ENCODE measurements at regions not wholly inside any gene's neighbourhood (a gene's known extent, or its start where the extent isn't known, plus 50 kb on each side); places are given as distances from the start of the nearest gene placed in this dataset.

DNA sequence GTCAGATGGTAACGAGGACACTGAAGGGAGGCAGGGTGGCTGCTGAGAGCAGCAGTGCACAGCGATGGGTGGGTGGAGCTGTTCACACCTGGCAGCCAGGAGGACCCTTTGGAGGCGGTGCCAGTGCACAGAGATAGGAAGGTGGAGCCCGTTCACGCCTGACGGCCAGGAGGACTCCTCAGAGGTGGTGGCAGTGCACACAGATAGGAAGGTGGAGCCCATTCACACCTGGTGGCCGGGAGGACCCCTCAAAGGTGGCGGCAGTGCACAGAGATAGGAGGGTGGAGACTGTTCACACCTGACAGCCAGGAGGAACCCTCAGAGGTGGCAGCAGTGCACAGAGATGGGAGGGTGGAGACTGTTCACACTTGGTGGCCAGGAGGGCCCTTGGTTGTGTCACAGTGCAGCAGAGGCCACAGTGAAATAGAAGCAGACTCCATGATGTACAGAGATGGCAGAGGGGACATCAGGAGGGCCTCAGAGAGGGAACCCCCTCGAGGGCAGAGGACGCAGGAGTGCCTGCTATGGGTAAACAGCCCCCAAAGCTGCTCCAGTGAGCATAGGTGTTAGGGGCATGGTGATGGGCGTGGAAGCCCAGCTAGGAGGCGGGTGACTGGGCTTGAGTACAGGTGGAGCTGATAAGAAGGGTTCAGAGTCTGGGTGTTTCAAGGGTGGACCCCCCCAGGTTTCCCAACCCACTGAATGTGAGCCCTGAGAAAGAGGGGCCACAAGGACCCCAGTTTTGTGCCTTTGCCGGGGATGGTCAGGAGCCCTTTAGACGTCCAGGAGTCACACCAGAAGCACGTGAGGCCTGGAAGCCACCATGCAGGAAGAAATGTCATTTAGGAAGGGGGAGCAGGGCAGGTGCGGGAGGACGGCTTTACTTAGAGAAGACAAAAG lies 566.7 kb downstream of the BRD1 start:
- Histone ChIP-seq H3K36me3 (no peaks in the 10 kb centered on the region), H3K9me3 (no peaks in the 10 kb centered on the region), H3K27ac (no peak overlapping the region), H3K27me3 (no peaks in the 10 kb centered on the region), H3K4me3 (no peak overlapping the region), H3K4me1 (no peaks in the 10 kb centered on the region)
- TF ChIP-seq, protein P1, sequence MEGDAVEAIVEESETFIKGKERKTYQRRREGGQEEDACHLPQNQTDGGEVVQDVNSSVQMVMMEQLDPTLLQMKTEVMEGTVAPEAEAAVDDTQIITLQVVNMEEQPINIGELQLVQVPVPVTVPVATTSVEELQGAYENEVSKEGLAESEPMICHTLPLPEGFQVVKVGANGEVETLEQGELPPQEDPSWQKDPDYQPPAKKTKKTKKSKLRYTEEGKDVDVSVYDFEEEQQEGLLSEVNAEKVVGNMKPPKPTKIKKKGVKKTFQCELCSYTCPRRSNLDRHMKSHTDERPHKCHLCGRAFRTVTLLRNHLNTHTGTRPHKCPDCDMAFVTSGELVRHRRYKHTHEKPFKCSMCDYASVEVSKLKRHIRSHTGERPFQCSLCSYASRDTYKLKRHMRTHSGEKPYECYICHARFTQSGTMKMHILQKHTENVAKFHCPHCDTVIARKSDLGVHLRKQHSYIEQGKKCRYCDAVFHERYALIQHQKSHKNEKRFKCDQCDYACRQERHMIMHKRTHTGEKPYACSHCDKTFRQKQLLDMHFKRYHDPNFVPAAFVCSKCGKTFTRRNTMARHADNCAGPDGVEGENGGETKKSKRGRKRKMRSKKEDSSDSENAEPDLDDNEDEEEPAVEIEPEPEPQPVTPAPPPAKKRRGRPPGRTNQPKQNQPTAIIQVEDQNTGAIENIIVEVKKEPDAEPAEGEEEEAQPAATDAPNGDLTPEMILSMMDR (IDR thresholded peaks at IDR 0.05): no peak
- no peak for DNase-seq (ENCODE audit: low spot score)

DNA sequence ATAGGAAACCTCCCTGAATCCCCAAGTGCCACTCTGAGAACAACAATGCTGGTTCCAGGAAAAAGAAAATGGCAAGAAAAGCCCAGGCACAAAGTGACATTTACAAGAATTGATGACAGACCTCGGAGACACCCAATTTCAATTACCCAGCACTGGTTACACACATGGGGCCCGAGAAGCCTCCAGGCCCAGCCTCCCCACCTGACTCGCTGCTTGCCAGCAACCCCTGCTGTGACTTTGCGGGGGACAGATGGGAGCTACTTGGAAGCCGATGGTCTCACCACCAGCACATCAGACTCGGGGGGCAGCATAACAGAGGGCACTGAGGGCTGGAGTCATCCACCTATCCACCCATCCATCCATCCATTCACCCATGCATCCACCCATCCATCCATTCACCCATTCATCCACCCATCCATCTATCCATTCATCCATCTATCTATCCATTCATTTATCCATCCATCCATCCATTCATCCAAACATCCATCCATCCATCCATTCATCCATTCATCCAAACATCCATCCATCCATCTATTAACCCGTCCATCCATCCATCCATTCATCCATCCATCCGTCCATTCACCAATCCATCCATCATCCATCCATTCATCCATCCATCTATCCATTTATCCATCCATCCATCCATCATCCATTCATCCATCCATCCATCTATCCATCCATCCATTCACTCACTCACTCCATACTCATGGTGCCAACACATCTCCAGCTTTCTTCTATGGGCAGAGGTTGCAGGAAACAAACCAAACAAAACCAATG lies 567.6 kb downstream of the BRD1 start:
- Histone ChIP-seq H3K36me3 (no peaks in the 10 kb centered on the region), H3K9me3 (no peaks in the 10 kb centered on the region), H3K27me3 (no peaks in the 10 kb centered on the region), H3K27ac (no peak overlapping the region), H3K4me1 (no peaks in the 10 kb centered on the region), H3K4me3 (no peak overlapping the region)
- TF ChIP-seq, protein P1 (IDR thresholded peaks at IDR 0.05): no peak
- no peak for DNase-seq (ENCODE audit: low spot score)

DNA sequence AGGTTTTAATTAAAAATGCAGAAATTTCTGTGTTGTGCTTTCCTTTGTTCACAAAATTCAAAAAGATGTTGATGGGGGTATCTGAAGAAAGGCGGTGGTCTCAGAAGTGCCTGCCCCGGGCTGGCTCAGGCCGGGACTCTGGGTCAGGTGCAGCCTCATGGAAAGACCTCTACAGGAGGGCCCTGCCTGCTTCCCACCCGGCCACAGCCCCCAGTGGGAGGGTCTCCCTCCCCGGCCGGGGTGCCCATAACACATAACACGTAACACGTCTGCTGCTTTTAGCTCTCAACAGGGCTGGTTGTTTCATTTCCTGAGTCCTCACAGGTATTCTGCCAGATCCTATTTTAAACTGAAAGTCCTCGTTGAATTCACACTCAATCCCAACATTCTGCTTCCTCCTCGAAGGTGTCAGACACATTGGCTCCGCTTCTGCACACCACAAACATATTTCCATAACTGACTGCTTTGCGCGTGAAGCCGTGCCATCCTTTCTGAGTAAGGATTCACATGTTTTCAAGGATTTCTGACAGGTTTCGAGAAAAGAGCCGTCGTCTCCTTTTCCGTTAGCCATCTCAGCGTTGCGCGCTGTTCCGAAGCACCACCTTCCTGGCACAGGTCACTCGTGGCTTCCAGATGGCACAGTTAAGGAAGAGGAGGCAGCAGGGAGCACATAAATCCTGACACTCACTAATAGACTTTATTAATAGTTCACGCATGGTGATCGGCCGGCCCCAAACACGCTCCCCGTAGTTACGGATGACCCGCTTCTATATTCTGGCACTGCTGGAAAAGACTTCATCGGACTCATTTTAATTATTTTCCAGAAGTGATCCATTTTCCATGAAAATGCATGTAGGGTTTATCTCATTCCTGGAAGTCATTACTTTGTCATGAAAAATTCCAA lies 569.3 kb downstream of the BRD1 start:
- Histone ChIP-seq H3K4me1 (no peaks in the 10 kb centered on the region), H3K4me3 (no peak overlapping the region), H3K36me3 (no peaks in the 10 kb centered on the region), H3K9me3 (no peaks in the 10 kb centered on the region), H3K27ac (no peak overlapping the region), H3K27me3 (no peaks in the 10 kb centered on the region)
- TF ChIP-seq, protein P1 (IDR thresholded peaks at IDR 0.05): no peak
- no peak for DNase-seq (ENCODE audit: low spot score)

DNA sequence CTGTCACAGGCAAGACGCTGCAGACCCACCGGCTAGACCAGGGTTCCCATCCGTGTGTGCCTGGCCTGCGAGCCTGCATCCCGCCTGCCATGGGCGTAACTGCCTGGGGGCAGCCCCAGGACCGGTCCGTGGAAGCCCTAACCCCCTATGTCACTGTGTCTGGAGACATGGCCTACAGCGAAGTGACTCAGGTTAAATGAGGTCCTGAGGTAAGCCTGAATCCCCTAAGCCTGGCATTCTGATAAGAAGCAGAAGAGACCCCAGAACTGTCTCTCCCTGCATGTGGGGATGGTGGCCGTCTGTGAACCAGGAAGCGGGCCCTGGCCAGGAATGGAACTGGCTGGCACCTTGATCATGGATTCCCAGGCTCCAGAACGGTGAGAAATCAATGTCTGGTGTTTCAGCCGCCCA lies 570.1 kb downstream of the BRD1 start:
- TF ChIP-seq, protein P1 (IDR thresholded peaks at IDR 0.05): no peak
- Histone ChIP-seq H3K27me3 (no peaks in the 10 kb centered on the region), H3K4me1 (no peaks in the 10 kb centered on the region), H3K4me3 (no peak overlapping the region), H3K36me3 (no peaks in the 10 kb centered on the region), H3K9me3 (no peaks in the 10 kb centered on the region), H3K27ac (no peak overlapping the region)
- no peak for DNase-seq (ENCODE audit: low spot score)

DNA sequence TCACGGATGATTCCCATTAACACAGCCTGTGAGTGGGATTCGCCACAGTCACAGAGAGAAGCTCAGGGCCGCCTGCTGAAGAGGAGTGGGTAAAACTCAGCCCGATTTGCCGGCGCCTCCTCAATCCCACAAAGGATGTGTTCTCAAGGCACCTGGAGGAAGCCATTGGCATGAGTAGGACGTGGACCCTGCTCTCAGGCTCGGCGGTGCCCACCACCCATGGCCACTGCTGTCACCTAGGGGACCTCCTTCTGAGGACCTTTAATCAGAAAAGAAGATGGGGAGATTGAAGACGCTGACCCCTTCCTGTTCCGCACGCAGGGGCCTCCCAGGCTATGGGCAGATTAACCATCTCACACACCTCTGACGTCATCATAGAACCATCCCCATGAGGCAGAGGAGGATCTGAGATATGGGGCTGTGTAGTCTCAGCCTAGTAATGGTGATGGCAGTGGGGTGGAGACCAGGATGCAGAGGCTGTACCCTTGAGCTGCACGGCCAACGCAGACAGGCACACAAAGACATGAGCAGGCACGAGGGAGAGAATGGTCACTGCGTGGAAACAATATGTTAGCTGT lies 571.8 kb downstream of the BRD1 start:
- no peak overlapping the region for H3K4me3 ChIP-seq

More for the DNA sequence above, 571.8 kb downstream of the BRD1 start:
- Histone ChIP-seq H3K36me3 (no peaks in the 10 kb centered on the region), H3K27ac (no peak overlapping the region), H3K4me1 (no peaks in the 10 kb centered on the region), H3K9me3 (no peaks in the 10 kb centered on the region), H3K27me3 (no peaks in the 10 kb centered on the region)
- TF ChIP-seq, protein P1 (IDR thresholded peaks at IDR 0.05): no peak
- DNase-seq (ENCODE audit: low spot score): no peak

Data from right atrium auricular region (tissue), 2 donors.